Activated CD8-positive, alpha-beta memory T cell treated with anti-CD3 and anti-CD28 coated beads for 1 hour (primary cell): ENCODE measurements at regions not wholly inside any gene's neighbourhood (a gene's known extent, or its start where the extent isn't known, plus 50 kb on each side); places are given as distances from the start of the nearest gene placed in this dataset.

Experiments
- DNase-seq, 2 donors: peaks; one replicate each; pipeline ENCODE4 v3.0.0-alpha.2; 2020; ENCODE audit warnings: low read depth in 1 of 2; ENCODE audit errors: extremely low read depth in 1 of 2

- DNase-seq, result no peak
These were observed 618.0 kb upstream of the ZEB2 start for GRCh38 chr2:145137901-145138300.

DNA sequence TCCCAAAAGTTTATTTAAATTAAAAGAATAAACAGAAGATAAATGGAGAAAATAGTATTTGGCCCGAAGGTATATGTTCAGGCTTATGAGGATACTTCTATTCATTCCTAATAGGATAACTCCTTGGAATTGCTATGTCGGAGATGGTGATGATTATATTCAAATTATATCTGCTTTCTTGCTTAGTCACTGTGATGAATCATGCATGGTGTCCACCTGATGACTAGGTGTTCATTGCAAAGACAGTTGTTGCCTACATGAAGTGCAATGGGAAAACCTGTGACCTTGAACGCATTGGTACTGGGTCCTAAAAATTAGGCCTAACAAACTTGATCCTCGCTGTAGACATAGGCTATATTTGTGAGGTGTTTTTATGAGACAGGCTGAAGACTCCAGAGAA is 617.3 kb upstream of the ZEB2 start:
- no peak for DNase-seq

DNA sequence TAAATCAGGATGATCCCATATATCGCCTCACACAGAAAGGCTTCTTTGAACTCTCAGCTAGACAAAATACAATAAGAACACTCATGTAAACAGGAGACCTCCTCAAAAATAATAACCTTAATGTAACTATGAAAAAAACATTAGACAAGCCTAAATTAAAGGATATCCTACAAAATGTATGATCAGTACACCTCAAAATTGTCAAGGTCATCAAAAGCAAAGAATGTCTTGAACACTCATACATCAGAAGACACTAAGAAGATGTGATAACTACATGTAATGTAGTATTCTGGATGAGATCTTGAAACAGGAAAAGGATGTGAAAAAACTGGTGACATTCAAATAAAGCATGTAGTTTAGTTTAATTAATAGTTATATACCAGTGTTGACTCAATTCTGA is 616.8 kb upstream of the ZEB2 start:
- no peak for DNase-seq

DNA sequence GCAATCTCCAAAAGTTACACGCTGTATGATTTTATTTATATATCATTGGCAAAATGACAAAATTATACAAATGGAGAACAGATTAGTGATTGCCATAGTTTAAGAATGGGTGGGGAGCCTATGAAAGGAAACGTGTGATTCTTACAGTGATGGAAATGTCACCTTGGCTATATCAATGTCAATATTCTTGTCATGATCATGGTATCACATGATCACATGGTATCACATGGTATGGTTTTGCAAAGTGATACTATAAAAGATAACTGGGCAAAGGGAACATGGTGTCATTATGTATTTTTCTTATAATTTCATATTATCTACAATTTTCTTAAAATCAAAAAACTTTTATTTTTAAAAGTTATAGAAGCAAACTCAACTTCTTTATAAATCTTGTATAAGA is 606.2 kb upstream of the ZEB2 start:
- DNase-seq, result no peak

DNA sequence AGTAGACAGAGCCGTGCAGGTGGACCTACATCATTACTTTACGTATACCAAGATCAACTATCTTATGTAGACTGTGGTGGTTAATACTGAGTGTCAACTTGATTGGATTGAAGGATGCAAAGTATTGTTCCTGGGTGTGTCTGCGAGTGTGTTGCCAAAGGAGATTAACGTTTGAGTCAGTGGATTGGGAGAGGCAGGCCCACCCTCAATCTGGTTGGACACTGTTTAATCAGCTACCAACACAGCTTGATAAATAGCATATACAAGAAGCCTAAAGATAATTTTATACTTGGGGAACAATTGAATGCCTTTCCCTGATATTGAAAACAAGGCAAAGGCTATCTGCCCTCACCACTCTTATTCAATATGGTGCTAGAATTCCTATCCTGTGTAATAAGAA is 604.2 kb upstream of the ZEB2 start:
- no peak for DNase-seq

GRCh38 chr2:145123606-145124005 is 603.7 kb upstream of the ZEB2 start:
- DNase-seq, result no peak

DNA sequence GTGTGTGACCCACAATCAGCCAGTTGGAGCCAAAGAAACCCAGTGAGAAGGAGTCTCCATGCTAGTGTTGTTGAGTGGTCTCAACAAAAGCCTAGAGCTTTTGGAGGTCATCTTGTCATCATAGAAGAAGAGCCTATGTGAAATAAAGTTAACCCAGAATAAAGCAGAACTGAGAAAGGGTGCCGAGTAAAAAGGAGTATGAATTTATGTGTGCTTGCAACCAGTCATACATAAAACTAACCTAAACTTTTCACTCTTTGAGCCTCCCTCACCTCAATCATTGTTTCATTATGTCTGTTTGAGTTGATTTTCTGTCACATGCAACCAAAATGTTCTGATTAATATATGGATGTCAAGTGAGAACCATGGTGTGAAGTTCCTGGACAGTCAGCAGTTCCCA is 599.3 kb upstream of the ZEB2 start:
- no peak for DNase-seq

DNA sequence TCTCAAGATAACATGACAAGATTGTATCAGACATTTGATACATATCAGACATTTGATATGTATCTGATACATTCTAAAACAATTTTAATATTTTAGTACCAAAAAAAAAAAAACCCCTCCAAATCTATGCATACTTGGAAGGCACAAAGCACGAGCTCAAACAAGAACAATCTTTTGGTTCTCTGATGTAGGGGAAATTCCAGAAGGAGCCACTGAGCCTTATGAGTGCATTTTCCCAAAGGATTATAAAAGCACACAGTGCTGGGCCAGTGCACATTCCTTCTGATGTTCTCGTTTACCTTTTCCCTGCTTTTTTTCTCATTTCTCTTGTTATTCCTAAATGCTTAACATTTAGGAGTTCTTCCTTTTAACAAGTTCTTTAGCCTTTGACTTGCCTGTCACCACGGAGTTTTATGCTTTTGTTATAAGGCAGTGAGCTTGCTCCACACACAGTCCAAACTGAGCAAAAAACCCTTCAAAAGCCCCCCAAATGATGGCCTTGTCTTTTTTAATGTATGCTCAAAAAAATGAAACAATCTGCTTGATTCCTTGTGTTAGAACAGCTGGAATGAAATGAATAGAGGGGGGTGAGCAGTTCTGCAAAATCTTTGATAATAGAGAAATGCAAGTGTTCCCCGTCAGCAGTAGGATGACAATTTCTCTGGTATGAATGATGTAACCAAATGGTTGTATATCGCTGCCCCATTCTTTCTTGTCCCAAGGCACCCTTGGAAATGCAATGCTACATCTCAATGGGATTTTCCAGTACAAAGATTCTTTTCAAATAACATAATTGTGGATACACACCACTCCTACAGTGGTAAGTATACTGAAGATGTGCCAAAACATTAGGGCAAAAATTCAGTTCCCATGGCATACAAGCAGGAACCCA is 597.2 kb upstream of the ZEB2 start:
- DNase-seq, result no peak

- no peak for DNase-seq
These were observed 596.1 kb upstream of the ZEB2 start for GRCh38 chr2:145116056-145116455.

GRCh38 chr2:145114726-145115125 is 594.8 kb upstream of the ZEB2 start:
- DNase-seq, result no peak

GRCh38 chr2:145112467-145112866 is 592.5 kb upstream of the ZEB2 start:
- no peak for DNase-seq

DNA sequence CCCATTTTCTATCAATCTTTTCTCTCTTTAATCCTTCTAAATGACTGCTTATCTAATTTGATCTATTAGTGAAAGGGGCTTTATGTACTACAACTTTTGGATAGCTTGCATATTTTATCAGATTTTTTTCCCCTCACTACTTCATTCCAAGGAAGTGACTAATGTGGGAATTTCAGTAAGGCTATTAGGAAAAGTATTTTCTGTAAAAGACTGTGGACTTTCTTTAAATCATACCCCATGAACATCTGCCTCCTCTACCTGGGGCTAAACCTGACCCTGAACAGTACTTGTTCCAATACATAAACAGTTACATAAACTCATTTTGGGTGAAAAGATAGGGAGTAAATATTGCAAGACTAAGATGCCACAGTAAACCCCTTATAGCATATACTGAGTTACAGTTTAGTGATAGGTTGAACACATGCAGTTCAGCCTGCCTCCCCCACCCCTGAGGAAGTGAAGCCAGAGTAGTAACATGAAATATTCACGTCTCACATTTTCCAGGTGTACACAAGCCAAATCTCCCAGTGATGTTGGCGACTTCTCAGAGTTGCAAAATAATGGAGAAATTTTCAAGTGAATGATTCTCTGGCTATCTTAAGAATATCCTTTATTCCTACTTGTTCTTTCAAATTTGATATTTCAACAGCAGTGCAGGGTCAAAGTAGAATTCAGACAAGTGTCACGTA is 590.9 kb upstream of the ZEB2 start:
- no peak for DNase-seq

GRCh38 chr2:145108959-145109710 is 589.2 kb upstream of the ZEB2 start:
- no peak for DNase-seq

DNA sequence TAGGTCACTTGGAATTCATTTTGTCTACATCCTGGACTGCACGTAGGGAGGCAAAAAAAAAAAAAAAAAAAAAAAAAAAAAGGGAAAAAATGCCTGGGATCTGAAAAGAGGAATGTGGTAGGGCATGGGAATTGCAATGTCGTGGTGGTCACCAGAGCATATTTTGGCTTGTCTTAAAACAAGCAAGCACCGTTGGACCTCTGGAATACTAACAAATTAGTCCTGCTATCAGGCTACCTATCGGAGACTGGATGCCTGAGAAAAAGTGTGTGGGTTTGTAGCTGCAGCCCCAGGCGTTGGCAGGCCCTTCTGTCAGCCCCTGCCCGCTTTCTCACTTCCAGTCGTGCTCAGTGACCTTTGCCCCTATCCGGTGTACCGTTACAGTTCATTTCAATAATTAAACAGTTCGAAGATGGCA is 588.5 kb upstream of the ZEB2 start:
- no peak for DNase-seq

- no peak for DNase-seq
These were observed 586.4 kb upstream of the ZEB2 start for GRCh38 chr2:145106293-145106692.

DNA sequence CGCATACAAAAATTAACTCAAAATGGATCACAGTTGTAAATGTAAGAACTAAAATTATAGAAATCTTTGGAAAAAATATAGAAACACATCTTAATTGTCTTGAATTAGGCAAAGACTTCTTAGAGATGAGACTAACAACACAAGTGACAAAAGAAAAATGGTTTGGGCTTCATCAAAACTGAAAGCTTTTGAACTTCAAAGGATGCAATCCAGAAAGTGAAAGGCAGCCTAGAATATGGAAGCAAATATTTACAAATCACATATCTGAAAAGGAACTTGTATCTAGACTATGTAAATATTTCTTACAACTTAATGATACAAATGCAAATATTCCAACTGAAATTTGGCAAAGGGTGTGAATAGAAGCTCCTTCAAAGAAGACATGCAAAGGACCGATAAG is 582.8 kb upstream of the ZEB2 start:
- no peak for DNase-seq

DNA sequence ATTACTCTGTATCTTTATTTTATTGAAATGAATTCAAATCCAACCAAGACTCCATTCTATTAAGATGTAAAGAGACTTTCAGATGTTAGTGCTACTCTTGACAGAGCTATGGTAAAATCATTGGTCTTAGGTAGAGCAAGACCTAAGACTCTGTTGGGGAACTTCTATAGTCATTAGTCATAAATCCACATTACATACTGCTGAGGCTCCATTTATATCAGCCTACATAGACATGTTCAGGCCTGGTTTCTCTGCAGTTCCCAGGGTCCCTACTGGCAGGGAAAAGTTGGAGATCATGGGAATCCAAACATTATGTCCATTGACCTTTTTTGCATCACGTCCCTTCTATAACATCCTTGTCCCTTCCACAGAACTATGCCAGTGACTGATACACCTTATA is 580.4 kb upstream of the ZEB2 start:
- DNase-seq, result no peak

DNA sequence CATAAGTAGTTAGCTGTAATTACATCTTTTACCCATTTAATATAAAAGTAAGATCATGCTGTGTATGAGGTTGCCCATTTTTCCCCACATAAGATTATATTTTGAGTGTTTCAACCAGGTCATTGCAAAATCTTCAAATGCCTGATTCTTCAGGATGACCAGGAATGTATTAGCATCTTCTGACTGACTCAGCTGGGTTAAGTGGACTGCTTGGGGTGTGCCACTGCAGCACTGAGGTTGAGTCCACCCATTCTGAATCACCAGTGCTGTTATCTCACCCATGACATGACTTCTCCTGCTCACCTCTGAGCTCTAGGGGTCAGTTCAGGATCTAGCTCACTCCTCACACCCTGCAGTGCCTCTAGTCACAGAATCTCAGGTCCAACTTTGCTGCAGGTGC is 576.7 kb upstream of the ZEB2 start:
- DNase-seq, result no peak

- DNase-seq, result no peak
These were observed 575.9 kb upstream of the ZEB2 start for GRCh38 chr2:145095641-145096435.

- no peak for DNase-seq
These were observed 574.5 kb upstream of the ZEB2 start for GRCh38 chr2:145094370-145094769.

DNA sequence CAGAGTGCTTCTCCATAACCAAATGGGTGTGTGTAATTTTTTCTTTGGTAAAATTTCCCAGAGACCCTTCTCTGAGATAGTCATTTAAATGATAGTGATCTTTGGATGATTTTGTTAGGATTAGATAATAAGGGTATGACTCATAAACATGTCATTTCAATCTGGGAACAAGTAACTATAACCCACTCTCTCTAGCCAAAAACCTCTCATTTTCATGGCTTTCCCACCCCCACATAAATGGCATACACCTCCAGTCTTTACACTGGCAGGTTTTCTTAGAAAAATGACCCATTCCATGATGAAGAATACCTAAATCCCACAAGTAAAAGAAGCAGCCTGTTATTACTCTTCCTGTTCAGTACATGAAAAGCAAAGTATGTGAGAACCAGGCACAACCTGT is 572.0 kb upstream of the ZEB2 start:
- no peak for DNase-seq
